ENCODE measurements at regions not wholly inside any gene's neighbourhood (a gene's known extent, or its start where the extent isn't known, plus 50 kb on each side); places are given as distances from the start of the nearest gene placed in this dataset.

DNA sequence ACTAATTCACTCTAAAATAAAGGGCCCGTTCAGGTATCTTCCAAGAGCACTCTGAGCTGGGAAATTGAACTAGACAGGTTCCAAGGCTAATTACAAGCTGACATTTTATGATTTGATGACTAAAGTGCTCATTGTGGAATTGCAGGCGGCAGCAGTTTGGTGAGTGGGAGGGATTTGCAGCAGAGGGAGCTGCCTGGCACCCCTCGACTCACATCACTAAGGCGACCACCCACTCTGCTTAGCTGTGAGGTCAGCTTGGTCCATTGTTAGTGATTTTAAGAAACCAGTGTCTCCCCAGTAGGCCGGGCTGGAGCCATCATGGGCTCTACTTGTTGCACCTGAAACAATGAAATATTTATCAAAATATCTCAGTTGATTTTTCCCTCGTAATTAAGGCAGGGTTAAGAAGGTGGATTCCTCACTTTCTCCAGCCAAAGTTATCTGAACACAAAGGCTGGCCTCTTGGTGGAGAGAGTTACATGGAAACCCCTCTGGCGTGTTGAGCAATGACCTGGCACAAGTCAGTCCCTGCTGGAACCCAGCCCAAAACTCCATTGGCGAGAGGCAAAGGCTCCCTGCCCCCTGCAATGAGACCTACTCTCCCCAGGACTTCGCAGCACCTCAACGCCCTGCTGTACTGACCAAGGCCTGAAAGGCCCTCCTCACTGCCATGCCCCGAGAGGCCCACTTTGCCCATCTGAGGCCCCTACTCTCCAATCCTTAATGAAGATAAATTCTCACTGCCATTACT, 65.0 kb upstream of the ATP2B2 start:
- TF ChIP-seq, protein P1, sequence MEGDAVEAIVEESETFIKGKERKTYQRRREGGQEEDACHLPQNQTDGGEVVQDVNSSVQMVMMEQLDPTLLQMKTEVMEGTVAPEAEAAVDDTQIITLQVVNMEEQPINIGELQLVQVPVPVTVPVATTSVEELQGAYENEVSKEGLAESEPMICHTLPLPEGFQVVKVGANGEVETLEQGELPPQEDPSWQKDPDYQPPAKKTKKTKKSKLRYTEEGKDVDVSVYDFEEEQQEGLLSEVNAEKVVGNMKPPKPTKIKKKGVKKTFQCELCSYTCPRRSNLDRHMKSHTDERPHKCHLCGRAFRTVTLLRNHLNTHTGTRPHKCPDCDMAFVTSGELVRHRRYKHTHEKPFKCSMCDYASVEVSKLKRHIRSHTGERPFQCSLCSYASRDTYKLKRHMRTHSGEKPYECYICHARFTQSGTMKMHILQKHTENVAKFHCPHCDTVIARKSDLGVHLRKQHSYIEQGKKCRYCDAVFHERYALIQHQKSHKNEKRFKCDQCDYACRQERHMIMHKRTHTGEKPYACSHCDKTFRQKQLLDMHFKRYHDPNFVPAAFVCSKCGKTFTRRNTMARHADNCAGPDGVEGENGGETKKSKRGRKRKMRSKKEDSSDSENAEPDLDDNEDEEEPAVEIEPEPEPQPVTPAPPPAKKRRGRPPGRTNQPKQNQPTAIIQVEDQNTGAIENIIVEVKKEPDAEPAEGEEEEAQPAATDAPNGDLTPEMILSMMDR (IDR thresholded peaks at IDR 0.05; ENCODE audit: low read depth, low read length, missing control alignments) = no peak
- H3K4me3 ChIP-seq (ENCODE audit: low read depth, low read length) = no peak overlapping the region
- DNase-seq (ENCODE audit: low read depth) = no peak

DNA sequence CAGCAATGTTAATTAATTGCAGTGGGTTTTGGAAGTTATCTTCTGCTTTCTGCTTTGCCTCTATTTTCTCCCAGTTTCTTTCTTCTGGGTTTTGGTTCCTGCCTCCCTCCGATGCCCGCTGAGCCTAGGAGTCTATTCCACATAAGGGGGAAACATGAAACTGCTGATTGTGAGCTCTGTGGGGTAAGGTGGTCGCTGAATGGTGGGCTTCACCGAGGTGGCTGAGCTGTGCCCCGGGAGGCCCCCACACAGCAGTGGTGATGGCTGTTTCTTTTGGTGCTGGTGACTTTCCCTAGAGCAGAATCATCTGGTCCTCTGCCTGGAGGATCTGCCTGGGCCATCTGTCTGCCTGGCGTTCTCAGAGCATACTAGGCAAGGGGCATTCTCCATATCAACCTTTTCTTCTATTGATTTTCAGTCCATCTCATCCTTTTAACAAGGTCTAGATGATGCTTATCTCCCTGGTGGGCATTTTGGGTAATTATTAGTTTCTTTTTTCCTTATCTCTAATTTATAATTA, 68.8 kb upstream of the ATP2B2 start:
- TF ChIP-seq, protein P1 (IDR thresholded peaks at IDR 0.05; ENCODE audit: low read depth, low read length, missing control alignments) = no peak
- no peak for DNase-seq (ENCODE audit: low read depth)
- H3K4me3 ChIP-seq (ENCODE audit: low read depth, low read length) = no peak overlapping the region

DNA sequence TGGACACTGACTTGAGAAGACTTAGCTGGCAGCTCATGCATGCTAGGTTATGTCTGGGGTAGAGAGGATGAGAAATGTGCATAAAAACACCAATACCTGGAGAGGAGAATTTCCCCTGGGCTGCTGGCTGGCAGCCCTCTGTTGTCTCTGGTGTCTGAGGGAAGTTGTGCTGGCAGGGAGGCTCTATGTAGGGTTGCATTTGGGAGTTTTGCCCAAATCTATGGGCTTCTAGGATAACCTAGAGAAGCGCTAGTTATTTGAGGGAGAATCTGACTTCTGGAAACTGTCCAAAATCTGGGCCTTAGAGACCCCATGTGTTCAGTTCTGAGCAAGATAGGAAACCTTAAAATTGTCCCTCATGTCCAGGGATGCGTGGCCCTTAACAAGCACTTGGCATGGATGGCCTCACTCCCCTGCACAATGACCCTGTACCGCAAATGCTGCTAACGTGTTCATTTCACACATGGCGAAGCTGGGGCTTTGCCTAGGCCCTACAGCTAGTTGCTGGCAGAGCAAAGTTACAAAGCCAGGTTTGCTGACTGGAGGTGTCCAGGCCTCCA, 70.3 kb upstream of the ATP2B2 start:
- H3K4me3 ChIP-seq (ENCODE audit: low read depth, low read length) = no peak overlapping the region
- no peak for DNase-seq (ENCODE audit: low read depth)
- TF ChIP-seq, protein P1 (IDR thresholded peaks at IDR 0.05; ENCODE audit: low read depth, low read length, missing control alignments) = no peak

DNA sequence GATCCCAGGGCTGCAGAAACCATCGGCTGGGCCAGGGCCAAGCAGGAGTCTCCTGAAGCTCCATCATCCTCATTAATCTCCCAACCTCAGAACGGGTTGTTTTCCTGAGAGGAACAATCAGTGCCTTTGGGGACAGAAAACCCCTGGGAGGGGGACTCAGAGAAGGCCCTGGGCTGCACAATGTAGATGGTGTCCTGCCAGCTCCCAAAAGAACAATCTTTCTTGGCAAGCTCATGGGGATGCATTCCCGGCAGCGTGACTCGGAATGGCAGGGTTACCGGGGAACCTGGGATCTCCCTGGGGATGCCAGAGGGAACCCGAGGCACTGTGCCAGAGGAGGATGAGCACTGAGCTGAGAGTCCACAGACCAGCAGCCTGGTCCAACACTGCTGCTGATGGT, 72.1 kb upstream of the ATP2B2 start:
- H3K4me3 ChIP-seq (ENCODE audit: low read depth, low read length) = no peak overlapping the region
- TF ChIP-seq, protein P1 (IDR thresholded peaks at IDR 0.05; ENCODE audit: low read depth, low read length, missing control alignments) = no peak
- no peak for DNase-seq (ENCODE audit: low read depth)

DNA sequence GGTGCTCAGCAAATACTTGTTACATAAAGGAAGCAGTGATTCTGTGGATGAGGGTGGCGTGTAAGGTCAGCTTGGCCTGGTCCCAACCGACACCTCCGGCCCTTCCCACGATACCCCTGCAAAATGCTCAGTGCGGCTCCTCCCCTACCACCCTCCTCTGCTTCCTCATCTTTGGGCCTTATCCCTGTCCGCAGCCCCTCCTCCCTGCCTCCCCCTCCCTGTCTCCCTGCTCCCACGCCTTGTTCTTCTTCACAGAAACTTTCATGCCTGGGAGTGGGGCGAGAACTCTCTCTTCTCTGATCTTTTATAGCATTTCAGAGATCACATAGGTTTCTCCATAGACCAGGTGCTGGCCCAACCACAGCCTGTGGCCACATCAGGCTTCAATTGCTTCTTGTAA, 75.0 kb upstream of the ATP2B2 start:
- no peak overlapping the region for H3K4me3 ChIP-seq (ENCODE audit: low read depth, low read length)
- TF ChIP-seq, protein P1 (IDR thresholded peaks at IDR 0.05; ENCODE audit: low read depth, low read length, missing control alignments) = no peak
- DNase-seq (ENCODE audit: low read depth) = no peak

DNA sequence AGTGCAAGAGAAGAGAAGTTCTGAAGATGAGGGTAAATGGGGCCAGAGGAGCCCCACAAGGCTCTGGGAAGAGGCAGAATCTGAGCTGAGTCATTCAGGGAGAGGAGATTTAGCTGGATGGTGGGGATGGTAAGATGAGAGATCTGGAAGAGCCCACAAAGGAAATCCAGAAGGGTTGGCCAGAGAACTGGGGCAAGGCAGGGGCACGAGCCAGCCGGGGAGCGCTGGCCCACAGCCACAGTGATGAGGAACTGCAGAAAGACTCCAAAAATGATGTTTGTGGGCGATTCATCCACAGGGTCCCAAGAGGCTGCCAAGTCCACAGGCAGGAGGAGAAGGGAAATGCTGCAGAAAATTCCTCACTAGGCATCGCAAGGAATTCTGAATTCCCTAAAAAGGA, 75.9 kb upstream of the ATP2B2 start:
- TF ChIP-seq, protein P1 (IDR thresholded peaks at IDR 0.05; ENCODE audit: low read depth, low read length, missing control alignments) = no peak
- DNase-seq (ENCODE audit: low read depth) = no peak
- no peak overlapping the region for H3K4me3 ChIP-seq (ENCODE audit: low read depth, low read length)

All from GM12864 (cell line).